SK-N-DZ (cell line): ENCODE measurements at regions not wholly inside any gene's neighbourhood (a gene's known extent, or its start where the extent isn't known, plus 50 kb on each side); places are given as distances from the start of the nearest gene placed in this dataset.
"Not testable (repeated sequence)": the region's sequence is repeated elsewhere in the genome, so short reads cannot be mapped to it uniquely, and the experiment has no call there.

ENCODE experiments used
- DNase-seq: peaks from one replicate; pipeline ENCODE4 v3.0.0-alpha.2; 2015; ENCODE audit warnings: low spot score

DNA sequence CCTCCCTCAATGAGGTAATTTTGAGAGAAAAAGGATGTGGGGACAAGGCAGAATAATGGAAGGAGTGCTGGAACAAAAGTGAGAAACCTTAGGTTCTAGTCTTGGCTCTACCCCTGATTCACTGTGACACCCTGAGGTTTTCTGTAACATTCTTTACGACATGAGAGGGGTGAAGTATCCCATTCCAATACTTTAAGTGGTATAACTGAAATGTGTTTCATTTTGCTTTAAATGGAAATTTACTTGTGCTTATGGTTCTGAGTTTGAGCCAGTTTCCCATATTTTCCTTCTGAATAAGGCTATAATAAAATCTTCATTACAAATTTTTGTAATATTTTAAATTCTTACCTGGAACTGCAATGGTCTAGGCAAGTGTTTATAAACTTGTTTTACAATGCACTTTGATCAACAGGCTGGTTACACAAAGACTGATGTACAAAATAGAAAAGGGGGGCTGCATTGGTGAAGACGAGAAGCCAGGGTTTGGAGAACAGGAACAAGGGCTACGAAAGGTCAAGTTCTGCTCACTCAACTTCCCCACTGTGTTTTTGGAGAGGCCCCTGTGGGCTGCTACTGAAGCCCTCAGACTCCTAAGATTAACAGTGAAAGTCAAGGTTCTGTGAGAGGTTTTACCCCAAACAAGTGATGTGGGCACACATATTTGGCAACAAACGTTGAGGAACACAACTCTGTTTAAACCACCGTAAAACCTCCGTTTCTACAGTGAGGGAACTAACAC lies 171.9 kb upstream of the ELL2 start:
- DNase-seq: no peak

DNA sequence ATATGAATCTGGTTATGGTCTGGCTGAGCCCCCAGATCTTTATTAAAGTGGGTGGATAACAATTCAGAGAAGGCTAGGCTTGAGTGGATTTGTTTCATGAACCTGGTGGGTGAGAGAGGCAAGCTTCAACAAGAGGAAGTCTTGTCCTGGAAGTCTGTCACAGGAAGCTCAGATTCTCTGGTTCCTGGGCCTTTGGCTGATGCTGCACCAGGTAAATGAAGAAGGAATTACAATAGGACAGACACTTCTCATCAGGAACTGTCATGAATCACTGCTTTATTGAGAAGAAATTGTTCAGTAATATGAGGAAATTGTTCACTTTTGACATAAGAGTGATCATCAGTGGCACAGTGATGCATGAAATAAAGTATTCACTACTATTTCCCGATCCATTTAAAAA lies 167.6 kb upstream of the ELL2 start:
- DNase-seq: no peak

DNA sequence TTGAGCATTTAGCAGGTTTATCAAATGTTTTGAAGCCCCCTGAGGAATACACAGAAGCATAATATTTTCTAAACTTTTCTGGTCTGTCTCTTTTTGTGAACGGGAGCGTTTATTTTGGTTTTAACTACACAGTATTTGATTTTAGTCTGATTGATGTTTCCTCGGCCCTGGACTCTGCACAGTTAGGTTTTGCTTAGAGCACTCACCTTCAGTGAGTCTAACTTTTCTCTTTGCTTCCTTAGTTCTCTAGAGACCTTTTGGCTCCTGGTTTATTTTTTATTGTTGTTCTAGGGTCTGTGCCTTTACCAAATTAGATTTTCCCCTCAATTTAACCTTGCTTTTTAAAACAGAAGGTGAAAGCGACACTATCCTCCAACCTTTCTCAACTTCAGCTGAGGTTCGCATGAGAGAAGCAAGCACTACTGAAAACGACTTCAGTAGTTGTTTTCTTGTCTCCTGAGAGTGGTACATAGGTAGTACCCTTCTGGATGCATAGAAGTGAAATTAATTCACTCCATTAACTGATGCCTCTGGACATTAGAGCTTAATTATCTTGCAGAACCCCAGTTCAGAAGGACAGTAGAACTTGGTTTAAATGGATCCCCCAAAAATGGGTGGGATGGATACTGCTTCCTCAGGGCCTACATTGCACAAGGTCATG lies 166.7 kb upstream of the ELL2 start:
- DNase-seq: no peak

DNA sequence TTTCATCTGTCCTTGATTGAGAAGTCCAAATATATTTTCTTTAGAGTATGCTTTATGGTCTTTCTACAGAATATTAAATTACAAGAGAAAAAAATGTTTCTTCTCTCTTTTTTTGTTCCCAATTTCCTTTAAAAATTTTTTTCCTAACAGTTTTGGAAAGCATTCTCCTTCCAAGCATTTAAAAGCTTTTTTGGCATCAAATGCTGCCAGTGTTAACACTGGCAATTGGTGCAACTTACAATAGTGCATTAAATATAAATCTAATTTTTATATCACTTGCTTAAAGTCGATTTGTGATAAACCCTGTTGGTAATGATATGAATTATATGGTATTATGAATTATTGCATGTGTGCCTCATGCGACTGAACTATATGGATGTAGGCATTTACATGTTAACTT lies 165.9 kb upstream of the ELL2 start:
- DNase-seq: no peak

DNA sequence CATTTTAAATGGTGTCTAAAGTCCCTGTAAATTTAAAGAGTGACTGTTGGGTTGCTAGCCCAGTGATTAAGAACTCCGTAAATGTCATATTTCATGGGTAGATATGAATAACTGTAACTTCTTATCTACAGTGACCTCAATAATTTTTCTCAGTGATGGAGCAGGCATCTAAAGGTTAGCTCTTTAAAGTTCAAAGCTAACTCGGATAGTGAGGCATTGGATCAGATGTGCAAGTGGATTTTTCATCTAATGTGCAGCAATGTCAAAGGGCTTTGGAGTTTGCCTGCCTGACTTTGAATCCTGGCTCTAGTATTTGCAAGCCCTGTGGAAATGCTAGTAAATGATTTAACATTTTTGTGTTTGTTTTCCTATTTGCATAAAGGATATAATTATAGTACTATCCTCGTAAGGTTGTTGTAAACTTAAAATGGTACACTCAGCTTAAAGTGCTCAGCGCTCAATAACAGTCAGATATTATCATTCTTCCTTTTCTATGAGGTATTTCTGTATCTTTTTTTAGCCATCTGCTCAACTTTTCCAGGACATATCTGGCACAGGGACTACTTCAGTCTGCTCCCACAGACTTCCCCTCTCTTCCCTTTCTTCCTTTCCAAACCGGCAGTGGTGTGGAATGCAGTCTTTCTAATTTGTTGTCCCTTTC lies 163.7 kb upstream of the ELL2 start:
- DNase-seq: no peak

DNA sequence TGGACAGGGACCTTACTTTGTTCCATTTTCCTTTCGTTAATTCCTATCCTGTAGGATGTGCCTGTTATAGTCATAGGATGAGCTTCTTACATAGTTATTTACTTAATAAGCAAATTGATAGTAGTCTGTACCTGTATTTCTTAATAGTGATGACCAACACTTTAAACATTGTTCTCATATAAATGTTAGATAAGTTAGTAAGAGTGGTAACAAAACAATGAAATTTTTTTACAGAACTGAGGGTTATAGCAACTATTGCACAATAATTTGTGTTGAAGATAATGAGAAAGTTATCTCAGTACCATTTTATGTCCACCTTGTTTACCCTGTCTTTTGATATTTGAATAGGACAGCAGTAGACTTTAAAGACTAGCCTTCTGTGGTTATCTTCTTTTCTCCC lies 162.9 kb upstream of the ELL2 start:
- DNase-seq: no peak

DNA sequence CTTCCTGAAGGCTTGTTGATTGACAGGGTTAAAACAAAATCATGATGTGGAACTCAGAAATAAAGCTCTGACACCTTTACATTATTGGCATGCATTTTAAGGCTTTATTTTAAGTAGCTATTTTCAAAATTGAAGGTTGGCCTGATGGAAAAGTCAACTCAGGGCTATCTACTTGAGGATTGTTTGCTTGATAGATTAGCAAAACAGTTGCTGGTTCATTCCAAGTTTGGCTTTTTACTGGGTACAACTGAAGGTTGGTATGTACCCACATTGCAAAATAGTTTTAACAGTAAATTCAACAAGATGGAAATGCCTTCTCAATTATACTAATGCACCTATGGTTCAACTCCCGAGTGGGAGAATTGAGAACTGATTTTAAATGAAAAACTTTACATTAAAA lies 161.8 kb upstream of the ELL2 start:
- DNase-seq: no peak

DNA sequence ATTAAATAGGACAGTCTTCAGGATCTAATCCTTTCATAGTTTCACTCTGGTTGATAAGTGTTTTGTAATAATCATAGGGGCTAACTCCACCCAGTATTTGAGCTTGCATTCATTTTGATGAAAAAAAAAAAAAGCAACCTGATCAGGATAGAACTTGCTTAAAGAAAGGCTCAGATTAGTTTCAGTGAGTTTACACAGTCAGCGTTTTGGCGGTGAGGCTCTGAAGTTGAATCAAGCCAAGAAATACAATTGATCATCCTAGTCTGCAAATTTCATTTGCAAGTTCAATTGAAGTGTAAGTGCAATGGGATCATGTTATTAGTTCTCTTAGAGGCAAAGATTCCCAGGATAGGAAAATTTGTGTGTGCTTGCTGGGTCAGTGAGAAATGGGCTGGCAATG lies 159.7 kb upstream of the ELL2 start:
- DNase-seq: no peak

DNA sequence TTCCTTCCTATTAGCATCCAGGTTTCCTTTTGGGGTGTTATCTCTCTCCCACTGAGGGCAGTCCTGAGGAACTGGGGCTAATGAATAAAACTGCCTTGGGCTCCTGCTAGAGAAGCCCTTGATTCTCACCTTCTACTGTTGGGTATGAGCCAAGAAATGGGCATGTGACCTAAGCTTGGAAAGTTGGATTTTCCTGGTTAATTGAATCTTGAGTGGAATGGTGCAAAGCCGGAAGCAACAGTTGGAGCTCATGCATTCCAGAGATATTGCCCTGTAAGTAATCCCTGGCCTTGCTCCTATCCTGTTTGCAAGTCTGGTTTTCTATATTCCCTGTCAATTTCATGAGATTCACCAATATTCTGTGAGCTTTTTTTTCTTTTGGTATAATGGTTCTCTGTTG lies 158.5 kb upstream of the ELL2 start:
- DNase-seq: no peak

DNA sequence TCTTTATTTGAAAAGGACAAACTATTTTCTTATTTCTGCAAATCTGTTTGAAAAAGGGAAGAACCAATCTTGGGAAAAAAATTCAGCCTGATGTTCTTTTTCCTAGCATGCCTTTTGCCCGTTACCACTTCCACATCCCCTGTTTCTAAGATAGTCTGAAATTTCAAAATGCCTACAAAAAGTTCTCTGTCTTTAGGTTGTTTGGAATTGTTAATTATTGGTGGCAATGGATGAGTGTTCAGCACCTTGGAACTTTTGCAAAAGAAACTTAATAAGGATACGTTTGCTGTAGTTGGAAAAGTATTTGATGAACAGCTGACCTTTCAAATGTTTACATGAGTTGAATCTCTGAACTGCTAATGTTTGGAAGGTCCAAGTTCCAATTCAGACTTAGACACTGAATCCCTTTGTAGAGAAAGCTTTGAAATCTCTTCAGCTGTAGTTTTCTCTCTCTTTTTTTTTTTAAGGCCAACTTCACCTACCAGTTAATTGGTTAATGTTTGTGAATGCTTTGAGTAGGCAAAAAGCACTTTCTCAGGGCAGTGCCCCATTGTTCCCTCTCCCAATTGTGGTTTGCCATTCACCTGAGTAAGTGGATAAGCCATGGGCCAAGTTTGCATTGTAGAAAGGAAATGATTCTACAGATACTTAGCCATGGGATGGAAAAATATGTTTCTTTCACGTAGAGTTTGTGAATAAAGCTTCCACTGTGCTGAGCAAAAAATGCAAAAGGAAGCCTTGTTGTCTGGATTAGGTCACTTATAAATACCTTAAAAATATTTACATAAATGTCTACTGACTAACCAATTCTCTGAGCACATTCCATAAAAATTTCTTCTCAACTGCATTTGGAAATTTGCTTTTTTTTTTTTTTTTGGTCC lies 156.4 kb upstream of the ELL2 start:
- DNase-seq: no peak

DNA sequence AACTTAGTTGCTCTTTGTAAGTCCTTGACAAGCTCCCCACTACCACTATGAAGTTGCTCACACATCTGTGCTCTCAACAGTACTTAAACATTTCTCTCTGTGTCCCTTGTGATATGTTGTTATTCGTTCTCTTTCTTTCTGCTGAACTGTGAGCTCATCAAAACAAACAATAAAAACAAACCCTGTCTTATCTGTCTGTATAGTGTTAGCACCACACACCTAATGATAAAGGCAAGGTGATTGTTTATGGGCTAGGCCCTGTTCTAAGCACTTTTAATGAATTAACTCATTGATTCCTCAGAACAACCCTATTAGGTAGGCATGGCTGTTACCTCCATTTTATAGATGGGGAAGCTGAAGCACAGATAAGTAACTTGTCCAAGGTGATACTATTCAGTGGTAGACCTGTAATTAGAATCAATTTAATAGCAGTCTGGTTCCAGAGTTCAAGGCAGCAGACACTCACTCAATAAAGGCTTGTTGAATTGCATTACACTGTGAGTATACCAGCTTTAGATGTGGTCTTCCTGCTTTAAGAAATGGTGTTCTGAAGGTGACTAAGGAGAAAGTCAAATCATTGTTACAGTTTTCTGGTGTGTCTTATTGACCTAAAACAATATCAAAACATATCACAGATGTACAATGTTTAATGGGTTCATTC lies 153.6 kb upstream of the ELL2 start:
- no peak for DNase-seq

DNA sequence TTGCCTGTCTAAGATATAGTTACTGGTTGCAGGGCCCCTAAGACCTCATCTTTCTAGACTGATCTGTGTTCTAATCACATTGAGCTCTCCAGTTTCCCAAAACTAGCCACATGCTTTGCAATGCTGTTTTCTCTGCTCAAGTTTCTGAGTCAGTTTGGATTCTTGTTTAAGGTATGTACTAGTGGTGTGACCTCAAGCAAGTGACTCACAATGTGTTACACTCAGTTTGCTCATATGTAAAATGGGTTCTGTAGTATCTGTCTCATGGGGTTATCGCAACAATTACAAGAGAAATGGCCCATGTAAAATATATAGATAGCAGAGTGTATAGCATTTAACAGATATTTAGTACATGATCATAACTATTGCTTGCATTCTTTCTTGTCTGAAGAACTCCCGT lies 153.1 kb upstream of the ELL2 start:
- DNase-seq: no peak

DNA sequence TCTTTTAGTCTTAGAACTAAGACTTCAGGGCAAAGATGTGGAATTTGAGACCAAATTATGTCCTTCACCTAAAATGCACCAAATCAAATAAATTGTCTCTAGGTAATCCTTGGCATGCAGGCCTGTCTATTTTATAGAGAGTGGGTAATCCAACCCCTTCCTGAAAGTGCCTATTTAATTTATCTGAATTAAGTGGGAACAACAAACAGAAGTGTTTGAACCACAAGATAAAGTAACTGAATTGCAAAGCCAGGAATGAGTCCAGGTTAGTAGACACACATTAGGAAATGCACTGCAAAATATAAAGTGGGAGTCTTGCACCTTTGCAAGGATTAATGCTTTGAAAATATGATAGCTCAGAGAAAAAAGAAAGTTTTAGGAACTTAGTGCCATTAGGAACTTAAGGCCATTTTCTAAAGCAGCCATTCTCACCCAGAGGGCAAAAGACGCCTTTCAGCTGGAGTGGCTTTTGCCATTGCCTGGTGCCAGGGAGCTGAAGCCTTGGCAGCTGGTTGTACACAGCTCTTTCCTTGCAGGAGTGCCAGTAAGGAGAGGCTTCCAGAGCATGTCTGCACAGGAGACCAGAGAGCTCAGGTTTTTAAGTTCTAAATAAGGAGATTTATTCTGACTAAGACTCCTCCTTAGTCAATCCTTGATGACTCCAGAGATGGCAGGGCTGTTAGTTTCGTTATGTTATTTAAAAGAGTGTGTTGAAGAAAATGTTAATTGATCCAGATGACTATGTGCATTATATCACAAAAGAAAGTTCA lies 151.7 kb upstream of the ELL2 start:
- DNase-seq: no peak

DNA sequence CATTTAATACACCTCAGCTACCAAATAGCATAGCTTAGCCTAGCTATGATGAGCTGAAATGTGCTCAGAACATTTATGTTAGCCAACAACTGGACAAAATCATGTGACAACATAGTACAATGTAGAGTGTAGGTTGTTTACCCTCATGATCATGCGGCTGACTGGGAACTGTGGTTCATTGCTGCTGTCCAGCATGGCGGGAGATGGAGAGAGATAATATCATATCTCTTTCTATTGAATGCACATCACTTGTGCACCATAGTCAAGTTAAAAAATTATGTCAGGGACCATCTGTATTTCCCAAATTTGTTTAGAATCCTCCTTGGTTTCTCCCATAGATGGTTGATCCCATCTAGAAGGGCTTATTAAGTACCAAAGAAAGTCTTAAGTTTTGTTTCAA lies 151.1 kb upstream of the ELL2 start:
- no peak for DNase-seq

DNA sequence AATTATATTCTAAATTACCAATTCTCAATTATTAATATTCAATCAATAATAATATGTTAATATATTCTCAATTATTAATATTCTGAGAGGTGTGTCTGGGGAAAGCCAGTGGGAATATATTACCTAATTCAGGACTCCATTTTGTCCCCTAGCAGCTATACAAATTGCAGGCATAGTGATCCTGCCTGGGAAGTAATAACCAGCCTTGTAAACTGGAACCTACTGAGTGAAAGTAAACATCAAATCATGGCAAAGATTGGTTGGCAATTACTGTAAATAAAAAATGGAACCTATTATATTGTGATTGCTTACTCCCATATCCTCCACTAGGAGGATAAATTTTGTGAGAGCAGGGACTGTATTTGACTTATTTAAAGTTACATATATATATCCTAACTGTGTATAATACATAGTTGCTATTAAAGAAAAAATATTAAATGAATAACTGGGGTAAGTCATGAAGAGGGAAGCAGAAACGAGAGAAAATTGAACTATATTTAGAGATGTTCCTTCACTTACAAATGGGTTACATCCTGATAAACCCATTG lies 150.5 kb upstream of the ELL2 start:
- DNase-seq: no peak

DNA sequence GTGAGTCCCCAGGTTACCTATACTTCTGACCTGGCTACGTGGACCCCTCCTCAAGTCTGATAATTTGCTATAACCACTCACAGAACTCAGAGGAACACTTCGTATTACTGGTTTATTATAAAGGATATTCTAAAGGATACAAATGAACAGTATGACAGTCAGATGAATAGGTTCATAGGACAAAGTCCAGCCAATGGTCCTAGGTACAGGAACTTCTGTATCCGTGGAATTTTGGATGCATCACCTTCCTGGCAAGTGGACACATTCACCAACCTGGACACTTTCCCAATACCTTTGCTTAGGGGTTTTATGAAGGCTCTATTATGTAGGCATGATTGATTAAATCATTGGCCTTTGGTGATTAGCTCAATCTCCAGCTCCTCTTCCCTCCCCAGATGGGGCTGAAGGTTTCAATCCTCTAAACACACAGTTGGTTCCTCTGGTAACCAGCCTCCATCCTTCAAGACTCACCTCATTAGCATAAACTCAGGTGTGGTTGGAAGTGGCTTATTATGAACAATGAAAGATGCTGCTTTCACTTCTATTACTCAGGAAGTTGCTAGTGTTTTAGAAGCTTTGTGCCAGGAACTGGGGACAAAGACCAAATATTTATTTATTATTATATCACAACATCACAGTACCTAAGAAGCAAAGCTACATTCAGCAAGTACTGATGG lies 149.6 kb upstream of the ELL2 start:
- DNase-seq: no peak

DNA sequence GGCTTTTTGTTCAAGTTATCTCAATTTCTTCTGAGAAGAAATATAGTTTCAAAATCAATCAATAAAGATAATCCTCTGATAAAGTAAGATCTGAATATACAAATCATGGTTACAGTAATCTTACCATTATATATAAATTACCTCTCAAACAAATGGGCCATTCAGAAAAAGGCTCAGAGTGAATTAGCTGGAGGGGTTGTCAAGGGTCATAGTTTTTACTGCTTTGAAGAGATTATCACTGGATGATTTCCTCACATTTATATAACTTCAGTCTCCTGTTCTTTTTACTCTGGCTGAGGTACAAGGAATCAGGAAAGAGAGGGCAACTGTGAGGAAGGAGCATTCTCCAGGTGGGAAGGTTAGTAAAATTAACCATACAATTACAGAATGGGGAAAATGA lies 148.6 kb upstream of the ELL2 start:
- DNase-seq: no peak

DNA sequence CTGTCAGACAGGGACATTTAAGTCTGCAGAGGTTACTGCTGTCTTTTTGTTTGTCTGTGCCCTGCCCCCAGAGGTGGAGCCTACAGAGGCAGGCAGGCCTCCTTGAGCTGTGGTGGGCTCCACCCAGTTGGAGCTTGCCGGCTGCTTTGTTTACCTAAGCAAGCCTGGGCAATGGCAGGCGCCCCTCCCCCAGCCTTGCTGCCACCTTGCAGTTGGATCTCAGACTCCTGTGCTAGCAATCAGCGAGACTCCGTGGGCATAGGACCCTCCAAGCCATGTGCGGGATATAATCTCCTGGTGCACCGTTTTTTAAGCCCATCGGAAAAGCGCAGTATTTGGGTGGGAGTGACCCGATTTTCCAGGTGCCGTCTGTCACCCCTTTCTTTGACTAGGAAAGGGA lies 147.0 kb upstream of the ELL2 start:
- DNase-seq: not testable (repeated sequence)

DNA sequence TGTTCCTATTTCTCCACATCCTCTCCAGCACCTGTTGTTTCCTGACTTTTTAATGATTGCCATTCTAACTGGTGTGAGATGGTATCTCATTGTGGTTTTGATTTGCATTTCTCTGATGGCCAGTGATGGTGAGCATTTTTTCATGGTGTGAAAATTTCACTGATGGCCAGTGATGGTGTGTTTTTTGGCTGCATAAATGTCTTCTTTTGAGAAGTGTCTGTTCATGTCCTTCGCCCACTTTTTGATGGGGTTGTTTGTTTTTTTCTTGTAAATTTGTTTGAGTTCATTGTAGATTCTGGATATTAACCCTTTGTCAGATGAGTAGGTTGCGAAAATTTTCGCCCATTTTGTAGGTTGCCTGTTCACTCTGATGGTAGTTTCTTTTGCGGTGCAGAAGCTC lies 142.2 kb upstream of the ELL2 start:
- DNase-seq: not testable (repeated sequence)
